Fibroblast of lung (primary cell): ENCODE measurements at regions not wholly inside any gene's neighbourhood (a gene's known extent, or its start where the extent isn't known, plus 50 kb on each side); places are given as distances from the start of the nearest gene placed in this dataset.

ENCODE experiments used
- EZH2 ChIP-seq: IDR thresholded peaks from 2 replicates; pipeline ENCODE4 v1.5.1; 2012; ENCODE audit warnings: low read length, control low read depth, mild to moderate bottlenecking; ENCODE audit errors: missing control alignments
- TF ChIP-seq, protein P1 (sequence below), 2 donors: IDR thresholded peaks in 1 of 2; conservative IDR thresholded peaks in 1 of 2; 1 replicate in 1 of 2; 2 replicates in 1 of 2; pipeline ENCODE4 v1.5.1; 2011 to 2012; ENCODE audit warnings: low read length in 2 of 2, control low read depth in 1 of 2, inconsistent platforms in 1 of 2, low read depth in 1 of 2, mild to moderate bottlenecking in 1 of 2

- TF ChIP-seq, protein P1, sequence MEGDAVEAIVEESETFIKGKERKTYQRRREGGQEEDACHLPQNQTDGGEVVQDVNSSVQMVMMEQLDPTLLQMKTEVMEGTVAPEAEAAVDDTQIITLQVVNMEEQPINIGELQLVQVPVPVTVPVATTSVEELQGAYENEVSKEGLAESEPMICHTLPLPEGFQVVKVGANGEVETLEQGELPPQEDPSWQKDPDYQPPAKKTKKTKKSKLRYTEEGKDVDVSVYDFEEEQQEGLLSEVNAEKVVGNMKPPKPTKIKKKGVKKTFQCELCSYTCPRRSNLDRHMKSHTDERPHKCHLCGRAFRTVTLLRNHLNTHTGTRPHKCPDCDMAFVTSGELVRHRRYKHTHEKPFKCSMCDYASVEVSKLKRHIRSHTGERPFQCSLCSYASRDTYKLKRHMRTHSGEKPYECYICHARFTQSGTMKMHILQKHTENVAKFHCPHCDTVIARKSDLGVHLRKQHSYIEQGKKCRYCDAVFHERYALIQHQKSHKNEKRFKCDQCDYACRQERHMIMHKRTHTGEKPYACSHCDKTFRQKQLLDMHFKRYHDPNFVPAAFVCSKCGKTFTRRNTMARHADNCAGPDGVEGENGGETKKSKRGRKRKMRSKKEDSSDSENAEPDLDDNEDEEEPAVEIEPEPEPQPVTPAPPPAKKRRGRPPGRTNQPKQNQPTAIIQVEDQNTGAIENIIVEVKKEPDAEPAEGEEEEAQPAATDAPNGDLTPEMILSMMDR (conservative IDR thresholded peaks at IDR 0.05 in 1 of 2, IDR thresholded peaks at IDR 0.05 in 1 of 2; ENCODE audit: low read depth in 1 of 2, low read length in 2 of 2) = no peak
- no peak for TF ChIP-seq EZH2
These were observed 166.0 kb downstream of the ACTR3B start for GRCh38 chr7:152925412-152926147.
